Calu3 (cell line): ENCODE measurements at regions not wholly inside any gene's neighbourhood (a gene's known extent, or its start where the extent isn't known, plus 50 kb on each side); places are given as distances from the start of the nearest gene placed in this dataset.
"Not testable (repeated sequence)": the region's sequence is repeated elsewhere in the genome, so short reads cannot be mapped to it uniquely, and the experiment has no call there.

Source experiments
- BruUV-seq: library from RNA; stranded (reverse); fragments of 400-500 nt; replicated peaks from 2 replicates; lab custom pipeline; 2021; lab: Mats Ljungman, UMichigan
- CTCF ChIA-PET: fragments of 300-600 bp; sonication (Branson Sonifier 250); formaldehyde crosslinking; loops from one replicate; lab custom pipeline; 2022; ENCODE audit warnings: antibody characterized with exemption; lab: Charles Lee
- DNase-seq: peaks from one replicate; pipeline ENCODE4 v3.0.0; 2022
- H3K27ac Mint-ChIP-seq: one replicate; pipeline ENCODE4 v1.8.0; 2022; ENCODE audit warnings: mixed read lengths; ENCODE audit not compliant: unreplicated experiment
- H3K27me3 Mint-ChIP-seq: one replicate; pipeline ENCODE4 v1.8.0; 2022; ENCODE audit warnings: mixed read lengths; ENCODE audit not compliant: unreplicated experiment
- H3K36me3 Mint-ChIP-seq: one replicate; pipeline ENCODE4 v1.8.0; 2022; ENCODE audit warnings: mild to moderate bottlenecking, moderate library complexity, mixed read lengths; ENCODE audit not compliant: insufficient read depth, unreplicated experiment
- H3K4me1 Mint-ChIP-seq: one replicate; pipeline ENCODE4 v1.8.0; 2022; ENCODE audit warnings: mild to moderate bottlenecking, low read depth, mixed read lengths; ENCODE audit not compliant: unreplicated experiment
- H3K4me3 Mint-ChIP-seq: one replicate; pipeline ENCODE4 v1.8.0; 2022; ENCODE audit warnings: mild to moderate bottlenecking, low read depth, moderate library complexity, mixed read lengths; ENCODE audit not compliant: unreplicated experiment
- H3K9me3 Mint-ChIP-seq: one replicate; pipeline ENCODE4 v1.8.0; 2022; ENCODE audit warnings: low read depth, mixed read lengths; ENCODE audit not compliant: unreplicated experiment
- CTCF ChIP-seq: fragments of 200-600 bp; IDR thresholded peaks from one replicate; pipeline ENCODE4 v1.8.0; 2022; ENCODE audit warnings: antibody characterized with exemption; ENCODE audit not compliant: unreplicated experiment
- intact Hi-C: fragments of 100-400 bp; cut with micrococcal nuclease; formaldehyde crosslinking; loops from one replicate; pipeline ENCODE4 v1.10.0; 2022; ENCODE audit not compliant: unreplicated experiment

GRCh38 chr5:166910995-166911394 lies 1380.5 kb upstream of the WWC1 start:
- Mint-ChIP-seq H3K4me1 (peaks cover 30% of the 10 kb centered on the region), H3K4me3 (no peak overlapping the region), H3K36me3 (no peaks in the 10 kb centered on the region), H3K27ac (no peak overlapping the region), H3K27me3 (no peaks in the 10 kb centered on the region), H3K9me3 (no peaks in the 10 kb centered on the region)
- no peak for TF ChIP-seq CTCF
- CTCF ChIA-PET, result no interaction called here
- intact Hi-C loops, result no loop called here
- BruUV-seq, result no TSS peak
- no peak for DNase-seq

- TF ChIP-seq CTCF, result no peak
- no TSS peak for BruUV-seq
- peaks cover 3% of the 10 kb centered on the region for H3K4me1 Mint-ChIP-seq
- no peaks in the 10 kb centered on the region for H3K27me3 Mint-ChIP-seq
- H3K9me3 Mint-ChIP-seq, result peaks cover 5% of the 10 kb centered on the region
- no peaks in the 10 kb centered on the region for H3K36me3 Mint-ChIP-seq
- intact Hi-C loops, result no loop called here
- no peak for DNase-seq
- H3K4me3 Mint-ChIP-seq, result no peak overlapping the region
- CTCF ChIA-PET, result no interaction called here
- no peak overlapping the region for H3K27ac Mint-ChIP-seq
Measured at GRCh38 chr5:166916021-166916420, 1375.4 kb upstream of the WWC1 start.

- Mint-ChIP-seq H3K4me3 (no peak overlapping the region), H3K4me1 (no peaks in the 10 kb centered on the region), H3K27ac (no peak overlapping the region), H3K9me3 (peaks cover 2% of the 10 kb centered on the region), H3K36me3 (no peaks in the 10 kb centered on the region), H3K27me3 (no peaks in the 10 kb centered on the region)
- no TSS peak for BruUV-seq
- CTCF ChIA-PET, result interaction anchor here (0.7 kb wide), 1 partner anchor 1297 kb away, joined by 4 read pairs; no protein-coding TSS in a partner anchor
- intact Hi-C loops, result no loop called here
- no peak for TF ChIP-seq CTCF
- DNase-seq, result no peak
Measured at GRCh38 chr5:166926138-166926537, 1365.3 kb upstream of the WWC1 start.

GRCh38 chr5:166926806-166927475 lies 1364.5 kb upstream of the WWC1 start:
- H3K27me3 Mint-ChIP-seq, BruUV-seq, H3K36me3 Mint-ChIP-seq, H3K4me1 Mint-ChIP-seq, intact Hi-C loops, H3K27ac Mint-ChIP-seq, DNase-seq, H3K9me3 Mint-ChIP-seq, H3K4me3 Mint-ChIP-seq: not testable (repeated sequence)
- CTCF ChIA-PET, result interaction anchor here (0.7 kb wide), 1 partner anchor 1298 kb away, joined by 4 read pairs; no protein-coding TSS in a partner anchor

GRCh38 chr5:166936351-166936750 lies 1355.1 kb upstream of the WWC1 start:
- no peak for TF ChIP-seq CTCF
- no TSS peak for BruUV-seq
- H3K27me3 Mint-ChIP-seq, result no peaks in the 10 kb centered on the region
- no peaks in the 10 kb centered on the region for H3K9me3 Mint-ChIP-seq
- DNase-seq, result no peak
- CTCF ChIA-PET, result no interaction called here
- H3K4me3 Mint-ChIP-seq, result no peak overlapping the region
- intact Hi-C loops, result no loop called here
- H3K36me3 Mint-ChIP-seq, result no peaks in the 10 kb centered on the region
- H3K4me1 Mint-ChIP-seq, result no peaks in the 10 kb centered on the region
- H3K27ac Mint-ChIP-seq, result no peak overlapping the region
